HL-60 (cell line): ENCODE measurements at regions not wholly inside any gene's neighbourhood (a gene's known extent, or its start where the extent isn't known, plus 50 kb on each side); places are given as distances from the start of the nearest gene placed in this dataset.

ENCODE experiments used
- DNase-seq, 2 experiments: peaks; one replicate each; pipeline ENCODE4 v3.0.0-alpha.2; 2010 to 2020; ENCODE audit warnings: low read depth in 1 of 2, low spot score in 1 of 2
- H3K27ac ChIP-seq: fragments of 250-450 bp; sonication (Bioruptor Pico); replicated peaks from 2 replicates; pipeline ENCODE4 v1.5.1; 2020; ENCODE audit warnings: mild to moderate bottlenecking, moderate library complexity
- H3K27me3 ChIP-seq: fragments of 250-450 bp; sonication (Bioruptor Pico); 2 replicates; pipeline ENCODE4 v1.5.1; 2021; ENCODE audit warnings: mild to moderate bottlenecking, moderate library complexity; ENCODE audit not compliant: insufficient read depth, poor library complexity, severe bottlenecking
- H3K4me3 ChIP-seq: replicated peaks from 2 replicates; pipeline ENCODE4 v1.5.1; 2011; ENCODE audit warnings: mild to moderate bottlenecking, control low read depth, low read length; ENCODE audit not compliant: insufficient read depth
- CTCF ChIP-seq: IDR thresholded peaks from one replicate; pipeline ENCODE4 v1.5.1; 2011; ENCODE audit warnings: low read length, control low read depth, inconsistent platforms; ENCODE audit not compliant: insufficient read depth
- GABPA ChIP-seq: IDR thresholded peaks from 2 replicates; pipeline ENCODE4 v1.6.1; 2012; ENCODE audit warnings: low read depth
- POLR2AphosphoS5 ChIP-seq: IDR thresholded peaks from 2 replicates; pipeline ENCODE4 v1.6.1; 2012; ENCODE audit warnings: low read depth
- SPI1 ChIP-seq: IDR thresholded peaks from 2 replicates; pipeline ENCODE4 v1.6.1; 2012; ENCODE audit warnings: low read depth, mild to moderate bottlenecking, borderline replicate concordance
- TF ChIP-seq, protein P1 (sequence below): IDR thresholded peaks from 2 replicates; pipeline ENCODE4 v1.6.1; 2012; ENCODE audit warnings: low read depth; ENCODE audit not compliant: insufficient replicate concordance

- Histone ChIP-seq H3K4me3 (no peak overlapping the region), H3K27me3 (no peaks in the 10 kb centered on the region), H3K27ac (no peak overlapping the region)
- TF ChIP-seq, protein P1, sequence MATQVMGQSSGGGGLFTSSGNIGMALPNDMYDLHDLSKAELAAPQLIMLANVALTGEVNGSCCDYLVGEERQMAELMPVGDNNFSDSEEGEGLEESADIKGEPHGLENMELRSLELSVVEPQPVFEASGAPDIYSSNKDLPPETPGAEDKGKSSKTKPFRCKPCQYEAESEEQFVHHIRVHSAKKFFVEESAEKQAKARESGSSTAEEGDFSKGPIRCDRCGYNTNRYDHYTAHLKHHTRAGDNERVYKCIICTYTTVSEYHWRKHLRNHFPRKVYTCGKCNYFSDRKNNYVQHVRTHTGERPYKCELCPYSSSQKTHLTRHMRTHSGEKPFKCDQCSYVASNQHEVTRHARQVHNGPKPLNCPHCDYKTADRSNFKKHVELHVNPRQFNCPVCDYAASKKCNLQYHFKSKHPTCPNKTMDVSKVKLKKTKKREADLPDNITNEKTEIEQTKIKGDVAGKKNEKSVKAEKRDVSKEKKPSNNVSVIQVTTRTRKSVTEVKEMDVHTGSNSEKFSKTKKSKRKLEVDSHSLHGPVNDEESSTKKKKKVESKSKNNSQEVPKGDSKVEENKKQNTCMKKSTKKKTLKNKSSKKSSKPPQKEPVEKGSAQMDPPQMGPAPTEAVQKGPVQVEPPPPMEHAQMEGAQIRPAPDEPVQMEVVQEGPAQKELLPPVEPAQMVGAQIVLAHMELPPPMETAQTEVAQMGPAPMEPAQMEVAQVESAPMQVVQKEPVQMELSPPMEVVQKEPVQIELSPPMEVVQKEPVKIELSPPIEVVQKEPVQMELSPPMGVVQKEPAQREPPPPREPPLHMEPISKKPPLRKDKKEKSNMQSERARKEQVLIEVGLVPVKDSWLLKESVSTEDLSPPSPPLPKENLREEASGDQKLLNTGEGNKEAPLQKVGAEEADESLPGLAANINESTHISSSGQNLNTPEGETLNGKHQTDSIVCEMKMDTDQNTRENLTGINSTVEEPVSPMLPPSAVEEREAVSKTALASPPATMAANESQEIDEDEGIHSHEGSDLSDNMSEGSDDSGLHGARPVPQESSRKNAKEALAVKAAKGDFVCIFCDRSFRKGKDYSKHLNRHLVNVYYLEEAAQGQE: no peak
- TF ChIP-seq POLR2AphosphoS5: no peak
- TF ChIP-seq GABPA: no peak
- TF ChIP-seq SPI1: no peak
- no peak for TF ChIP-seq CTCF
- DNase-seq: no peak
Measured at GRCh38 chr13:107365466-107366215, 797.7 kb upstream of the ARGLU1 start.

- Histone ChIP-seq H3K4me3 (no peak overlapping the region), H3K27ac (no peak overlapping the region), H3K27me3 (no peaks in the 10 kb centered on the region)
- no peak for DNase-seq
- TF ChIP-seq GABPA (no peak), SPI1 (no peak), CTCF (no peak), POLR2AphosphoS5 (no peak)
- TF ChIP-seq, protein P1: no peak
Measured at GRCh38 chr13:107364658-107365057, 796.7 kb upstream of the ARGLU1 start.

DNA sequence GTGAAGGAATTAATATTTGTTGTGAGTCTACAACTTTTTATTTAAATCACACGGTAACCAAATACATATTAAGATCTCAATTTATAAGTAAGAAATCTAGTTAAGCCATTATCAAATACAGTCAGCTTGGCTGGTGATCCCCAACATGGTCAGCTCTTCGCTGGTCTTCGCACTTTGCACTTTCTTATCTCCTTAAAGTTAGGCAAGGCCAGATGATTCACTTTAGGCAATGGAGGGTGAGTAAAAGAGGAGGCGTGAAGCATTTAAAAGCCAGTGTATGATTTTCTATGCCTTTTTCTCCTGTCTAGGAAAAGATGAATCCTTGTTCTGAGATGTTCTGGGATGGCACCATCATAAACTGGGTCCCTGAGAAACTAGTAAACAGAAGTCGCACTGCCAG is 793.7 kb upstream of the ARGLU1 start:
- Histone ChIP-seq H3K27me3 (no peaks in the 10 kb centered on the region), H3K27ac (no peak overlapping the region), H3K4me3 (no peak overlapping the region)
- no peak for DNase-seq
- no peak for TF ChIP-seq CTCF
- TF ChIP-seq, protein P1: no peak
- TF ChIP-seq SPI1: no peak
- TF ChIP-seq GABPA: no peak
- no peak for TF ChIP-seq POLR2AphosphoS5
